Mesothelial cell of epicardium (in vitro differentiated cells): ENCODE measurements at regions not wholly inside any gene's neighbourhood (a gene's known extent, or its start where the extent isn't known, plus 50 kb on each side); places are given as distances from the start of the nearest gene placed in this dataset.

Experiments used
- DNase-seq, 2 experiments: peaks; one replicate each; pipeline ENCODE4 v3.0.0; 2021; ENCODE audit warnings: low spot score in 2 of 2; ENCODE audit not compliant: unreplicated experiment in 2 of 2
- H3K27ac Mint-ChIP-seq: 2 replicates; pipeline ENCODE4 v1.8.0; 2021; ENCODE audit warnings: mixed read lengths
- H3K27me3 Mint-ChIP-seq: 2 replicates; pipeline ENCODE4 v1.8.0; 2021; ENCODE audit warnings: low read depth, mixed read lengths
- H3K36me3 Mint-ChIP-seq: 2 replicates; pipeline ENCODE4 v1.8.0; 2021; ENCODE audit warnings: mixed read lengths
- H3K4me1 Mint-ChIP-seq: 2 replicates; pipeline ENCODE4 v1.8.0; 2021; ENCODE audit warnings: mixed read lengths
- H3K4me3 Mint-ChIP-seq: 2 replicates; pipeline ENCODE4 v1.8.0; 2021; ENCODE audit warnings: mild to moderate bottlenecking, moderate library complexity, mixed read lengths
- H3K9me3 Mint-ChIP-seq: 2 replicates; pipeline ENCODE4 v1.8.0; 2021; ENCODE audit warnings: mixed read lengths
- TF ChIP-seq, protein P1 (sequence below): fragments of 200-600 bp; sonication (generic); IDR thresholded peaks from one replicate; pipeline ENCODE4 v1.5.0; 2021; ENCODE audit warnings: antibody characterized with exemption; ENCODE audit not compliant: unreplicated experiment

DNA sequence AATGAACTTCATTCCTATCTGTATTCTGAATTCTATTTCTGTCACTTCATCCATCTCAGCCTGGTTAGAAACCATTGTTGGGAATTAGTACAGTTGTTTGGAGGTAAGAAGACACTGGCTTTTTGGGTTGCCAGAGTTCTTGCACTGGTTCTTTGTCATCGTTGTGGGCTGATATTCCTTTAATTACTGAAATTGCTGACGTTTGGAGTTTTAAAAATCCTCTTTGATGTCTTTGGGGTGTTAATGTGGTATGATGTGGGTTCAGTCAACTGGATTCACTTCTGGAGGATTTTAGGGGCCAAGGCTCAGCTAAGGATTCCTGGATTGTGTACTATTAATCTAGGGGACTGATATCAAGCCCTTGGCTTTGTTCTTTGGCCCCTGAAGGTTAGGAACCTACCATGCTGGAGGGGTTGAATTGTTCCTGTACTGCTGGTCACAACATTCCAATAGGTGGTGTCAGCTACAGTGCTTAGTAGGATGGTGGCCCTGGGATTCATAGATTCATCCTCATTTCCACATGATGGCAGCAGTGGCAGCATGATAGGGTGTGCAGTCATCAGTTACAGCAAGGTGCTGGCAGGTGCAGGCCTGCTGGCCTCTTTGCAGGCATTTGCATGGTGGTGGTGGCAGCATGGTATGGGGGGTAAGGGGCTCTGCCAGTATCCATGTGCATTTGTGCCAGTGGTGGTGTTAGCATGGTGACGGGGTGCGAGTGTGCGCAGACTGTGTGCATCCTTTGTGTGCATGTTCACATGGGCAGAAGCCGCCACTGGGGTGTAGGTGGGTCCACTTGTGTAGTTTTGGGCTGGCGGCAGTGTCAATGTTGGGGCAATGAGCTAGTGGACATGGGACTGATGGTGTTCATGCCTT is 301.3 kb downstream of the TEX13C start:
- no peak overlapping the region for H3K4me3 Mint-ChIP-seq

DNA sequence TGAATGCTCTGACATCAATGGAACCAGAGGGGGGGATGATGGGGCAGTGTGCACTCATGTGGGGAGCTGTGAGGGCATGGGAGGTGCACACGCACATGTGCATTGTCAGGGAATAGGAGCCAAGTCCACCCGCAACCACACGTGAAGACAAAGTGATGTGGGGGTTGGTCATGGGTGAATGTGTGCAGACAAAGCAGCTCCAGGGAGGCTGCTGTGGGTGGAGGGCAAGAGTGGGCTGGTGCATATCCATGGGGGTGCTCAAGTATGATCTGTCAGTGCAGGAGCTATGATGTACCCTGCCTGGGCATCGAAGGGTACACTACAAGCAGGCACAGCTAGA is 301.9 kb downstream of the TEX13C start:
- H3K4me3 Mint-ChIP-seq, result no peak overlapping the region
- H3K27ac Mint-ChIP-seq, result no peak overlapping the region
- H3K9me3 Mint-ChIP-seq, result peaks cover 11% of the 10 kb centered on the region
- no peaks in the 10 kb centered on the region for H3K4me1 Mint-ChIP-seq
- H3K27me3 Mint-ChIP-seq, result no peaks in the 10 kb centered on the region
- no peaks in the 10 kb centered on the region for H3K36me3 Mint-ChIP-seq
- TF ChIP-seq, protein P1, sequence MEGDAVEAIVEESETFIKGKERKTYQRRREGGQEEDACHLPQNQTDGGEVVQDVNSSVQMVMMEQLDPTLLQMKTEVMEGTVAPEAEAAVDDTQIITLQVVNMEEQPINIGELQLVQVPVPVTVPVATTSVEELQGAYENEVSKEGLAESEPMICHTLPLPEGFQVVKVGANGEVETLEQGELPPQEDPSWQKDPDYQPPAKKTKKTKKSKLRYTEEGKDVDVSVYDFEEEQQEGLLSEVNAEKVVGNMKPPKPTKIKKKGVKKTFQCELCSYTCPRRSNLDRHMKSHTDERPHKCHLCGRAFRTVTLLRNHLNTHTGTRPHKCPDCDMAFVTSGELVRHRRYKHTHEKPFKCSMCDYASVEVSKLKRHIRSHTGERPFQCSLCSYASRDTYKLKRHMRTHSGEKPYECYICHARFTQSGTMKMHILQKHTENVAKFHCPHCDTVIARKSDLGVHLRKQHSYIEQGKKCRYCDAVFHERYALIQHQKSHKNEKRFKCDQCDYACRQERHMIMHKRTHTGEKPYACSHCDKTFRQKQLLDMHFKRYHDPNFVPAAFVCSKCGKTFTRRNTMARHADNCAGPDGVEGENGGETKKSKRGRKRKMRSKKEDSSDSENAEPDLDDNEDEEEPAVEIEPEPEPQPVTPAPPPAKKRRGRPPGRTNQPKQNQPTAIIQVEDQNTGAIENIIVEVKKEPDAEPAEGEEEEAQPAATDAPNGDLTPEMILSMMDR, result no peak
- DNase-seq, result no peak

More for the DNA sequence above, 301.3 kb downstream of the TEX13C start:
- Mint-ChIP-seq H3K27ac (no peak overlapping the region), H3K36me3 (no peaks in the 10 kb centered on the region), H3K27me3 (no peaks in the 10 kb centered on the region), H3K9me3 (peaks cover 11% of the 10 kb centered on the region), H3K4me1 (no peaks in the 10 kb centered on the region)
- DNase-seq, result no peak
- TF ChIP-seq, protein P1, result no peak

DNA sequence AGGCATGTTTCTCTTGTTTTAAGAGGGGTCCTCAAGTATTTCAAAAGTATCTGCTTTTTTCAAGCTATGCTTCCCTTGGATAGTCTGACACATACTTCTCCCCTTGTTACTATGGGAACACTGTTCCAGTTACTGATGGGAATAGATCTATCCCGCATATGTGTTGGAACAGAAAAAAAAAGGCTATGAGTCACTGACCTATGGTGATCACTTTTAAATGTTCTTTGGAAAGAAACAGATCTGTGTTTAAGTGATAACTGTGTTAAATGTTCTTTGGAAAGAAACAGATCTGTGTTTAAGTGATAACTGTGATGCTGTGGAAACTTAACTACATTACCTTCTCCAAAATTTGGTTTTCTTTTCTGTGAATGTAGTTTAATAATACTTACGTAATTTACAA is 303.2 kb downstream of the TEX13C start:
- Mint-ChIP-seq H3K9me3 (peaks cover 8% of the 10 kb centered on the region), H3K27me3 (no peaks in the 10 kb centered on the region), H3K36me3 (no peaks in the 10 kb centered on the region), H3K27ac (no peak overlapping the region), H3K4me3 (no peak overlapping the region), H3K4me1 (no peaks in the 10 kb centered on the region)
- TF ChIP-seq, protein P1, result no peak
- DNase-seq, result no peak

DNA sequence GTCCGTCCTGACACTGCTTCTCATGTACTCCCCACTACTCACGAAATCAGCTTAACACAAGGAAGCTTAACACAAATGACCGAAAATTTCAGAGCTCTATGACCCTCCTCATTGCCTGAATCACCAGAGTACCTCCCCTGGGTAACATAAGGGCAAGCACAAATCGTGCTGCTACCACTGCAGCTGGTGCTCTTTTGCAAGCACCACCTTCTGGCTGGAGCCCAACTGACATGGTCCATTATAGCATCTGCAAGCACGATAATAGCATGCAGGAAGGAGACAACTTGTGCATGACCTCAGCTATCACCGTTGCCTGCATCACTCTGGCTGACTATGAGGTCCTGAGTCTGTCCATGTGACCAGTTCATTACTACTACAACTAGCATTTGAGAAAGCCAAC is 308.0 kb downstream of the TEX13C start:
- TF ChIP-seq, protein P1, result no peak
- Mint-ChIP-seq H3K4me1 (no peaks in the 10 kb centered on the region), H3K4me3 (no peak overlapping the region), H3K27me3 (no peaks in the 10 kb centered on the region), H3K9me3 (peaks cover 7% of the 10 kb centered on the region), H3K36me3 (no peaks in the 10 kb centered on the region), H3K27ac (no peak overlapping the region)
- no peak for DNase-seq

DNA sequence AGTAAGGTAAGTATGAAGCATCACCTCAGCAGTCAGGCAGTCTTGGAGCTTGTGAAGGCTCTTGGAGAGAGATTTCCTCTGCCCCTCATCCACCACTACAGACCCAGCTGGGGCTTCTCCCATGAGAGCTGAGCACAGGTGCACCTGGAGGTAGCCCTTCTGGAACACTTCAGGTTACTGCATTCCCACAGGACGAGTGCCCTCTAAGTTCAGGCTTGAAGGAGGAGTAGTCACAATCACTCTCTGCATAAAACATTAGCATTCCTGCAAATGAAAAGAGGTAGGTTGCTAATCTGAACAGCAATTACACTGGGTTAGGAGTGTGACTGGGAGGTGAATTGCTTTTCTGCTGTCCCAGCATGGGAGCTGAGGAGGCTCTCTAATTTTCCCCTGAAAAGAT is 308.8 kb downstream of the TEX13C start:
- peaks cover 9% of the 10 kb centered on the region for H3K9me3 Mint-ChIP-seq
- H3K4me1 Mint-ChIP-seq, result no peaks in the 10 kb centered on the region
- TF ChIP-seq, protein P1, result no peak
- DNase-seq, result no peak
- no peaks in the 10 kb centered on the region for H3K36me3 Mint-ChIP-seq
- no peaks in the 10 kb centered on the region for H3K27me3 Mint-ChIP-seq
- no peak overlapping the region for H3K4me3 Mint-ChIP-seq
- H3K27ac Mint-ChIP-seq, result no peak overlapping the region
